D341Med (cell line): ENCODE measurements at regions not wholly inside any gene's neighbourhood (a gene's known extent, or its start where the extent isn't known, plus 50 kb on each side); places are given as distances from the start of the nearest gene placed in this dataset.
"Not testable (repeated sequence)": the region's sequence is repeated elsewhere in the genome, so short reads cannot be mapped to it uniquely, and the experiment has no call there.

Experiments used
- DNase-seq: peaks from one replicate; pipeline ENCODE4 v3.0.0; 2012; ENCODE audit warnings: low spot score

DNA sequence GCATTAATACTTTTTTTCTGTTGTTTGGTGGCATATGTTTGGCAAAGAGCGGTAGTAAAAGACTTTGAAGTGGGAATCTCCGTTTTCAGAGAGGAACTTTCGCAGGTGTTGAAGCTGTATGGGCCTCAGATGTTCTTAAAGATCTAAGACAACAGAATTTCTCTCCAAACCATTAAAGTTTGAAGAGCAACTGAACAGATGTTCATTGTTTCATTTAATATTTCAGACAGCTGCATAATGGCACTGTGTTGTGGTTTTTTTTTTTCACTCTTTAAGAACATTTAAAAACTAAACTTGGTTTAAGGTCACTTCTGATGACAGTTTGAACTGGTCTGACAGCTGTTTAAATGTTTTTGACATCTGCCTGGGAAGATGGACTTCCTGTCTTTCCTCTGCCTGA lies 882.7 kb upstream of the PCDH10 start:
- no peak for DNase-seq

DNA sequence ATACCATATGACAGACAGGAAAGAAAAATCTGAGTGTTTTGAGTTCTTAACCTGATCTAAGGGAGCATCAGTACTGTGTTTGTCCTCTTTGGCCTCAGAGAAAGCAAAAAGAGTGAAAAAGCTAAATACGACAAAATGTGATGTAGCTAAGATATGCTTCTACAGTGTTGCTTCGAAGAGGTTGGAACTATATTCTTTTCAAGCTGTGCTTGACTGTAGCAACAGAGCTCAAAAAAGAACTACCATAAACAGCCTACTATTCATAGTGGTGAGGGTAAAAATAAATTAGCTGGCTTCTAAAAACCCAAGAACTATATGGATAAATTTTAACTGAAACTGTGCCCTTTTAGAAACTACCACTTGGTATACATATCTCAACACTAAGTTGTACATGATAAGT lies 881.8 kb upstream of the PCDH10 start:
- DNase-seq: no peak

DNA sequence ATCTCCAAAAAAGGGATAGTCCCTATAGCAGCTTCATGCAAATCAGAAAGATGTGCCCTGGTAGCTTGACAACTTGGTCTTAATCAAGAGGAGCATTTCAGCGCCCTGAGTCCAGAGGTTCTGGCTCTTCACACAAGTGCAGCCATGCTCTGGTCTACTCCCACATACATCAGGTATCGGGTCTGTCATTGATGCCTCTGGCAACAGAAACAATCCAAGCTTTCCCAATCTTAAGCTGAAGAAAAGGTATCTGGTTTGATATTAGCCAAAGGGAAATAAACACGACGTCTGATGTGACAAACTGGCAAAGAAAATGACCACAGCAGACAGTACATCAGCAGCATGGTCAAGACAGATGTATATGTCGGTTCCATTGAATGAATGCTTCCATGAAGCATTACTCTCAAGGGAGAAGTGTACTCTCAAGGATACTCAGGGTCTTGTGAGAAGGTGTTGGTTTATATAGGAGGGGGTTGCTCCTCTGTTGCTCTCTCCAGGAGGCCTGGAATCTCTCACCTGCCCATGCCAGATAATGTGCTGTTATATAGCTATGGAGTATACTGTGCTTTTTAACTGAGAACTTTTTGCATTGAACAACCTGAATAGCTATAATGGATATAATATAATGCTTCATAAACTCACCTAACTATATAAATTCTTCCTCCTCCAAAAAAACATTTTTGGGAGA lies 879.6 kb upstream of the PCDH10 start:
- no peak for DNase-seq

DNA sequence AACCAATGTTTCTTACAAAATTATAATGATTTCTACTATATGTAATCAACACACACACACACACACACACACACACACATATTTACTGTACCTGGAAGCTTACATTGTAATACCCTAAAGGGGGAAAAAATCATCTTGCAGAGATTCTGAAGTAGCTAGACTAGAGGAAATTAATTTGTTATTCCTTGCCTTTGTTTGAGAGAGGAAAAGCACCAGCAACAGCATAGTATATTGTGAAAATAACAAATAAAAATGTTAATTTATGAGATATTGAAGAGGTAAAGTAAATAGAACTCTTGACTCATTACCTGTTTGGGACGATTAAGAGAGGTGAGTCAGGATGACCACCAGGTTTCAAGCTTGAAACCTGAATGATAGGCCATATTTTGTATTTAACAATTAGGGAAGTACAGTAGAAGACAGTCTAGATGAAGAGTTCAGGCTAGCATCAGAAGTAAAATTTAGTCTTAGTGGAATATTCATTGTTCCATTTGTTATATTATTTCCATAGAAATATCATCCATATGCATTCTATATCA lies 873.4 kb upstream of the PCDH10 start:
- no peak for DNase-seq

DNA sequence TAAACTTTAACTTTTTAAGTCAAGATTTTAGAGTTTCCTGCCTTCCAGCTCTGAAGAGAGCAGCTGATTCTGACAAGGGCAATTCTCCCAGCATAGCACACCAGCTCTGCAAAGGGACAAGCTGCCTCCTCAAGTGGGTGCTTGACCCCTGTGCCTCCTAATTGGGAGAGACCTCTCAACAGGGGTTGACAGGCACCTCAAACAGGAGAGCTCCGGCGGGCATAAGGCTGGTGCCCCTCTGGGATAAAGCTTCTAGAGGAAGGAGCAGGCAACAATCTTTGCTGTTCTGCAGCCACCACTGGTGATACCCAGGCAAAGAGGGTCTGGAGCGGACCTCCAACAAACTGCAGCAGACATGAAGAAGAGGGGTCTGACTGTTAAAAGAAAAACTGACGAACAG lies 872.9 kb upstream of the PCDH10 start:
- no peak for DNase-seq

DNA sequence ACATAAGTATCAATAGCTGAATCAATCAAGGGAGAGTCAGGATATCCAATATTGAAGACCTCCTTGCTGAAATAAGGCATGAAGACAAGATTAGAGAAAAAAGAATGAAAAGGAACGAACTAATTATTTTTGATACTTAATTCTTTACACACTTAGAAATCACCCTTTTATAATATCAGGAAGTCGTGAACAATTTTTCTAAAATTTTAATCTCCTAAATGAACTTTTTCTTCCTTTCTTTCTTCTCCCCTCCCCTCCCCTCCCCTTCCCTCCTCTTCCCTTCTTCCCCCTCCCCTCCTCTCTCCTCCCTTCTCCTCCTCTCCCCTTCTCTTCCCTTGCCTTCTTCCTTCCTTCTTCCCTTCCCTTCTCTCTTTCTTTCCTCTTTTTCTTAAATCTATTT lies 872.1 kb upstream of the PCDH10 start:
- no peak for DNase-seq

DNA sequence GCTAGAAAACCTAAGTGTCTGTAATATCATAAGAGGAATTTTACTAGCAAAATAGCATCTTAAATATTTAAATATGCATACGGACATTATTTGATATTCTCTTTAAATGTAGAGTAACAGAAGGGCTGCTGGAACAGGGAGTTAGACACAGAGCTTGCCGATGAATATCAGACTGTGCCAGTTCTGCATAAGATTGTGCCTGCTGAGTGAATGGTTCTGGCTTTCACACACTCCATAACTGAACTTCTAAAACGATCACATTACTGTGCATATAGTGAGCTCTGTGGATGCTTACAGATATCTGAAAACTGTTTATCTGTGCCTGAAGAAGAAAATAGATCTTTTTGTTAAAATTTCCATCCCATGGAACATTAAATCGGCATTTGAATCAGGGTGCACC lies 867.4 kb upstream of the PCDH10 start:
- no peak for DNase-seq

DNA sequence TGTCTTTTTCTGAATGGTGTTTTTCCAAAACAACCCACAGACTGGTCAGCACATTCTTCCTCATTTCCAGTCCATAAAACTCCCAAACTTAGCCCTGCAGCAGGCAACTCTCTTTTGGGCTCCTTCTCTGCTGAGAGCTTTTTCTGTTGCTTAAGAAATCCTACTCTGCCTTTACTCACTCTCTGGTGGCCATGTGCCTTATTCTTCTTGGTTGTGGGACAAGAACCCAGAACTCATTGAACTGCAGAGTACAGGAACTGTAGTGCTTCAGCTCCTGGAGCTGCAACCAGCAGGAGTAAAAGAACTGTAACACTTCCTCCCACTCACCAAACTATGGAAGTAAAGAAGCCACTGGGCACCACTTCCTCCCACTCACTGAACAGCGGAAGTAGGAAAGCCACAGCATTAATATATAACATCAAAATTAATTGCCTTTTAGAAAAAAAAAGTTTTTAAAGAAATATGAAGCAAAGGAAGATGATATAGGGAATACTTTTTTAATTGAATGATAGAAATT lies 864.1 kb upstream of the PCDH10 start:
- DNase-seq: no peak

DNA sequence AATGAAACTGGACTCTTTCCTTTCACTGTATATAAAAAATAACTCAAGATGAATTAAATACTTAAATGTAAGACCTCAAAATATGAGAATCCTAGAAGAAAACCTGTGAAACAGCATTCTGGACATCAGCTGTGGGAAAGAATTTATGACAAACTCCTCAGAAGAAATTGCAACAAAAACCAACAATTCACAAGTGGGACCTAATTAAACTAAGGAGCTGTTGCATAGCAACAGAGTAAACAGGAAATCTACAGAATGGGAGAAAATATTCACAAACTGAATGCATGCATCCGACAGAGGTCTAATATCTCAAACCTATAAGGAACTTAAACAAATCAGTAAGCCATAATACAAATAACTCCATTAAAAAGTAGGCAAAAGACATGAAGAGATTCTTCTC lies 851.7 kb upstream of the PCDH10 start:
- DNase-seq: no peak

DNA sequence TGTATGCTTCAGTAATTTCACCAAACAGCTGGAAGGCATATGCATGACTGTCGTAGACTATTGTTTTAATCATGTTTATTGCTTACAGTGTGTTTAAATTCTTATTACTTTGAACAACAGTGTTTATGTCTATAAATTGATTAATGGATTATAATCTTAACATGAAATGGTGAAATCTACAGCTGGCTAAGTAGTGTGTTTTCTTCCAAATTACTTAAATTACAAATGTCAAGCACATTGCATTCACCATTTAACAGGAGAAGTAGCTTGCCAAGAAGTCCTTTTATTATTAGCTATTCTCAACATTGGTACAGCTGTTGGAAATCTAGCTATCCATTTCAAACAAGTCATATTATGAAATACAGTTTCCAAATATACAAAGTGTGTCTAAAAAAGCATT lies 849.3 kb upstream of the PCDH10 start:
- no peak for DNase-seq

DNA sequence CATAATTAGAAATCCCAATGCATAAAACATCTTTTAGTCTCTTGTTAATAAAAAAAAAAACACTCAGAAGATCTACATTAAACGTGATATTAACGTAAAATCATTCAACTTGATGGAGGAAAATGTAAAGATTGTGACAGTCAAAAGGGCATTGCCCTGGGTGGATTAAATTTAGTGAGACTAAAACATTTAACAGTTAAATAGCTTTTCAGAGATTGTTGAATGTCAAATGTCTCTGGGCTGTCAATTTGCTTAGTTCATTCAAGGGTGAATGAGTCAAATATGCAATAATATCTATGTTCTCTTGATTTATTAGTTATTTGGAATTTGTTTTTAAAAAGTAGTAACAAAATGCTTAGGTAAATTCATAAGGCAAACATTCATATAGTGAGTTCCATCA lies 836.6 kb upstream of the PCDH10 start:
- no peak for DNase-seq

DNA sequence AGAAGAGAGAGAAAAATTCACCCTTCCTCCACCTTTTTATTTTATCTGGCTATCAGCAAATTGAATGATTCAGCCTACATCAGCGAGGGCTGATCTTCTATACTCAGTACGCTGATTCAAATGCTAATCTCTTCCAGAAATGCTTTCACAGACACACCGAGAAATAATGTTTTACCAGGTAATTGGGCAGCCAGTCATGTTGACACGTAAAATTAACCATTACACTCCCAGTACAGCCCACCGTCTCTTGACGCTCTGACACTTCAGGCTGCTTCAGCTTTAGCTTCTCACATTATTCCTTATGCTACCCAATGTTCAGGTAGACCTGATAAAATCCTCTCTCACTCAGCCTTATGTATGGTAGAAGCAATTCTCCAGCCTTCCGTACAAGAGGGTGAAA lies 835.2 kb upstream of the PCDH10 start:
- DNase-seq: no peak

DNA sequence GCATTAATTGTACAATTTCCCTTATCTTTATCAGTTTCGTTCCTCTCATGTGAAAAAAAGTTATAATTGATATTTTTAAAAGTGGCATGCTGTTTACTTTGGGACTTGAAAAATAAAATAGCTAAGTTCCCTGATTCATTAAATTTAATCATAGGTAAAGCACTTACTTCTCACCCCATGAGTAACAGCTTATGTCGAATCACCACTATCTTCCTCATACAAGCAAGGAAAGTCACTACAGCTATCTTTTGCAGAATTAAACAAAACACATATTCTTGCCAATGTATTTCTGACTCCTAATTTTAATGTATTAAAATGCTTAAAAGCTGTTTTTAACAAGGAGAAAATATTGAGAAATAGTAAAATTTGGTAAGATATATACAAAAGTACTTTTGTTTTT lies 832.4 kb upstream of the PCDH10 start:
- no peak for DNase-seq

DNA sequence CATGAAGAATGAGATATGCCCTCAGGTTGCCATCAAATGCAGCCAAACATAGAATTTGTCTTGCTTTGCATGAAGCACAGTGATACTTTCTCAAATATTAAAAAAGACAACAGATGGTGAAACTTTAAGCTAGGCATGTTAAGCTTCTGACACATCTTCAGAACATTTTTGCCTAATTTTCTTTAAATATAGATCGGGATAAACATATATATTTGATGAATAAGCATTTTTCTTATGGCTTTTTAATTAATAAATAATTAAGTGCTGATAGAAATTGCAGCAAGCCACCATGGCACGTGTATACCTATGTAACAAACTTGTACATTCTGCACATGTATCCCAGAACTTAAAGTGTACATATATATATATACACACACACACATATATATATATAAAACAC lies 831.2 kb upstream of the PCDH10 start:
- DNase-seq: no peak

DNA sequence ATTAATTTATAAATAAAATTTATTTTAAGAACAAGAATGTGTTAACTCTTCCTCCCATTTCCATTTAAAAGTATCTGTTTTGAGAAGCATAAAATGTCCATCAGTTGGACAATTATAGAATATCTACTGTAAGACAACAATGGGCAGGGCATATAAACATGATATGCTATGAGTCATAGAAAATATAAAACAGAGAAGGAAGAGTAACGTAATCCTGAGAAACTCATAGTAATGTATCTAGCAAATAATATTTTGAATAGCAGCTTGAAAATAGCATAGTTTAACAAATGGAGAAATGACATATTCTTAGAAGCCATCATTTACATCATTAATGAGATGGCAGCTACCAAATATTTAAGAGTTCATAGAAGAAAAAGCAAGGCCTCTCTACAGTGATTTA lies 820.3 kb upstream of the PCDH10 start:
- no peak for DNase-seq

DNA sequence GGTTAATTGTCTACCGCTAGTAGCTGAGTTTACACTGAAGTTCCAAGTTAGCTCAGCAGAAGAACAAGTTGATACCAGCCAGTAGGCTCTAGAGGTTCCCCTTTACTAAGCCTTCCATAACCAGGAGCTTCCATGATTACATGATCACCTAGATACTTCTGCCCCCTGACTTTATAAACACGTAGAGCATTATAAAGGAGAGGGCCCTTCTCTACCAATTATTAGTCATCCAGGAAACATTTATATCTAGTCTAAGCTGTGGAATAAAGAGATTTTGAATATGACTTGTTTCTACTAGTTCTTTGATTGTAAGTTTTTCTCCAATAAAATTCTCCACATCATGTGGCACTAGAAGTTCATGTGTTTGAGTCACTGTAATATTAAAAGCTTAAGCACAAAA lies 818.1 kb upstream of the PCDH10 start:
- no peak for DNase-seq

DNA sequence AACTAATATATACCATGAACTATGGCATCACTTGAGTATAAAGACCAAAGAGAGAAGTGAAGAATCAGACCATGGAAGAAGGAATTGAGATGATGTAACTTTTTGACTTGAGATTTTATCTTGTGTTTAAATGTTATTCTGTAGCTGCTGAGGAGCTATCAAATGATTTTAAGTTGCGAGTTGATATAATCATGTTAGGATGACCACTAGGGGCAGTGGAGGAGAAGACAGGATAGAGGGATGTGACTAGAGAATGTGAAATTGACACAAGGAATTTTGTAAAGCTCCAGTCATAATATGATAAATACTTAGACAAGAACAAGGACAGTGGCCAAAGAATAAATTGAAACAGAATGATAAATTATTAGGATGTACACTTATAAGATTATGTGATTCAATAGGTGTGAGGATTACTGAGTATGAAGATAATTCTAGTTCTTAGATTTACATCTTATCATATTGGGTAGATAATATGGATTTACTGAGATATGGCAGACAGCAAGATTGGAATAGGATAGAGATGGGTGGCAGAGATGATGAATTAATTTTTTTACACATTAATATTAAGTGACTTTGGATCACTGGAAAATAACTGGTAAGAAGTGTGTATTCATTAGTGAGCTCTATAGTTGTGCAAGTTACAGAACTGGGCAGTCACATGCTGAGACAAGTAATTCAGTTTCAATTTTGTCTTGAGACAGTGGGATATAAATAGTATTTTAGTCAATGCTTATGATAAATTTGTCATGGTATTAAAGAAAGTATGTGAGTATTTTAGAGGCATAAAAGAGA lies 816.0 kb upstream of the PCDH10 start:
- no peak for DNase-seq

DNA sequence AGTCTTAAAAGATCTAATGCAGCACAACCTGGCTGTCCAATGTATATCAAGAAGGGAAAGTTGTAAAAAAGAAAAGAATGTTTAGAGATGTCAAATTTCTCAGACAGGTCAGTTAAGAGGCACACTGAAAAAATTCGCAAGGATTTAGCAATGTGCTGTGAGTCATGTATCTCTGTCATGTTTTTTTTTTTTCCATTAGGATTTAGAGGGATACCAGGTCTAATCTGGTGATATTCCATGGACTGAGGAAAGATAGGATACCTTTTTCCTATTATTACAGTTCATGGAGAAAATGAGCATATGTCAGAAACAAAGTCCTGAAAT lies 815.4 kb upstream of the PCDH10 start:
- no peak for DNase-seq

DNA sequence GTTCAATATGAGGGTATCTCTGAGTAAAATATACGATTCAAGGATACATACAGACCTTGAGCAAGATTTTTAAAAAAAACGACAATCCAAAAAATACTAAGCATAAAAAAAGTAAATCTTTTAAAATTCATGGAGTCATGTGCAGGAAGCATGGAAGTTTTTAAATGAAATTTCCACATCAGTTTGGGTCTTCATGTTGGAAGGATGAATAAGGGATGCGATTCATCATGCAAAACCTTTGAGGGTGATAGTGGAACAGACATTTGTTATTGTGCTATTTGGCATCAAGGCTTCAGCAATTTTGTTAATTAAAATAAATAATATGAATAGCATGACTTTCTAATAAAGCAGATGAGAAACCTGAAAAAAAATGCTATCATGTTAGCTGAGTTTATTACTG lies 815.0 kb upstream of the PCDH10 start:
- no peak for DNase-seq

DNA sequence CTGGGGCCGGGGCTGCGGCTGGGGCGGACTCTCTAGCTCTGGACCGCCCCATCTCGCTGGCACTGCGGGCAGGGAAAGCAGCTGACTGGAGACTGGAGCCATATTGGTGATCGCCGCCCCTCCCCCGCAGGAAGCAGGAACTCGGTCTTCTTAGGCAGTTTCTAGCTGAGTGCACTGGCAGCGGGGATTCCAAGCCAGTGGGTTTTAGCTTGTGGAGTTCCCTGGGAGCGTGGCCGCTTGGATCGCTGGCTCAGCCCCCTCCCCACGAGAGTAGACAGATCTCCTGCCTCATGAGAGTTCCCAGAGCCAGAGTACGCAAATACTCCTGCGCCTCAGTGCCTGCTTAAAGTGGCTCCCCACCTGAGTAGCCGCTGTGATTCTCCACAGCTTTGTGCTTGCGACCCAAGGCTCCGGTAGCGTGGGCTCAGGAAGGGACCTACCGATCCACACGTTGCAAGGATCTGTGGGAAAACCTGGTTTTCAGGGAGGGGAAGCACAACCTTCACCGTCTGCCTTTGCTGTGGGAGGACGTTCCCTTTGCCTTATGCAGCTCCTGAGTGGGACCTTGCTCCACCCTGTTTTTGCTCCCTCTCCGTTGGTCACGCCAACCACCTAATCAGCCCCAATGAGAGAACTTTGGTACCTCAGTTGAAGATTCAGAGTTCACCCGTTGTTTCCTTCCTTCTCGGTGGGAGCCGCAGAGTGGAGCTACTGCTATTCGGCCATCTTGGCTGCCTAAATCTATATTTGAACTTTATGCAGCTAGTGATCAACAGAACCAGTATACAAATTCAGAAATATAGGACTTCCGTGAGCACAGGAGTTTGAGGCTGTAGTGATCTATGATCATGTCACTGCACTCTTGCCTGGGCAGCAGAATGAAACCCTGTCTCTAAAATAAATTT lies 803.9 kb upstream of the PCDH10 start:
- no peak for DNase-seq

DNA sequence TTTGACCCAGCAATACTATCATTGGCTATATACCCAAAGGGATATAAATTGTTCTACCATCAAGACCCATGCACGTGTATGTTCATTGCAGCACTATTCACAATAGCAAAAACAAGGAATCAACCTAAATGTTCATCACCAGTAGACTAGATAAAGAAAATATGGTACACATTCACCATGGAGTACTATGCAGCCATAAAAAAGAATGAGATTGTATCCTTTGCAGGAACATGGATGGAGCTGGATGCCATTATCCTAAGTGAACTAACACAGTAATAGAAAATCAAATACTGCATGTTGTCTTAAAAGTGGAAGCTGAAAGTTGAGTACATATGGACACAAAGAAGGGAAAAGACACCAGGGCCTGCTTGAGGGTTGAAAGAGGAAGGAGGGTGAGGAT lies 803.1 kb upstream of the PCDH10 start:
- no peak for DNase-seq

DNA sequence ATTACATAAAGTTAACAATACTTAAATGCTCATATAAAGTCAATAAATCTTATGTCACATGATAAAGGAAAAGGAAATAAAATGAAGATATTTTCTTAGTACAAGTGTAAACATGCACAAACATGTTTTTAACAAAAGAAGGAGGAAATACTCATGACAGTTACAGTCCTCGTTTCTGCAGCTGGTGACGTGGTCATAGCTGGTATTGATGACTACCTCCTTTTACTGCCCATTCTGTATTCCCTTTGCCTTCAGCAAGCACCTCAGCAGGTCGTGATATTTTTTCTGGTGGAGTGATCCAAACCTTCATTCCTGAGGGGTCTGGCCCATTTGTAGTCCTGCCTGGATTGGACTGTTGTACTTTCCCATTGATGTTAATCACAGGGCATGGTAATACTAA lies 797.5 kb upstream of the PCDH10 start:
- DNase-seq: not testable (repeated sequence)

DNA sequence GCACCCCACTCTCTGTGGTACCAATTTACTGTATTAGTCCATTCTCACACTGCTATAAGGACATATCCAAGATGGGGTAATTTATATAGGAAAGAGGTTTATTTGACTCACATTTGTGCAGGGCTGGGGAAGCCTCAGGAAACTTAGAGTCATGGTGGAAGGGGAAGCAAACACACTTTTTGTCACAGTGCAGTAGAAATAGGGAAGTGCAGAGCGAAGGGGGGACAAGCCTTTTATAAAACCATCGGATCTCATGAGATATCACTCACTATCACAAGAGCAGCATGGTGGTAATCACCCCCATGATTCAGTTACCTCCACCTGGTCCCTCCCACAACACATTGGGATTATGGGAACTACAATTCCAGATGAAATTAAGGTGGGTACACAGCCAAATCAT lies 766.9 kb upstream of the PCDH10 start:
- DNase-seq: no peak
